ENCODE measurements at regions not wholly inside any gene's neighbourhood (a gene's known extent, or its start where the extent isn't known, plus 50 kb on each side); places are given as distances from the start of the nearest gene placed in this dataset.

GRCh38 chr4:3673716-3674478, 92.3 kb upstream of the ADRA2C start:
- no peak overlapping the region for H3K4me3 Mint-ChIP-seq
- no peak overlapping the region for H3K27ac Mint-ChIP-seq
- H3K9me3 Mint-ChIP-seq: peaks cover 12 to 13% of the 10 kb centered on the region in 2 donors
- no peaks in the 10 kb centered on the region for H3K4me1 Mint-ChIP-seq
- no peaks in the 10 kb centered on the region for H3K36me3 Mint-ChIP-seq
- peaks cover 35 to 38% of the 10 kb centered on the region in 2 donors for H3K27me3 Mint-ChIP-seq
- ATAC-seq (replicated peaks): no peak
- DNase-seq: no peak

GRCh38 chr4:3673176-3673575, 93.0 kb upstream of the ADRA2C start:
- no peaks in the 10 kb centered on the region for H3K36me3 Mint-ChIP-seq
- H3K27me3 Mint-ChIP-seq: peaks cover 33 to 35% of the 10 kb centered on the region in 2 donors
- H3K27ac Mint-ChIP-seq: no peak overlapping the region
- H3K4me1 Mint-ChIP-seq: no peaks in the 10 kb centered on the region
- peaks cover 12 to 13% of the 10 kb centered on the region in 2 donors for H3K9me3 Mint-ChIP-seq
- DNase-seq: no peak
- ATAC-seq (replicated peaks): no peak
- H3K4me3 Mint-ChIP-seq: no peak overlapping the region

DNA sequence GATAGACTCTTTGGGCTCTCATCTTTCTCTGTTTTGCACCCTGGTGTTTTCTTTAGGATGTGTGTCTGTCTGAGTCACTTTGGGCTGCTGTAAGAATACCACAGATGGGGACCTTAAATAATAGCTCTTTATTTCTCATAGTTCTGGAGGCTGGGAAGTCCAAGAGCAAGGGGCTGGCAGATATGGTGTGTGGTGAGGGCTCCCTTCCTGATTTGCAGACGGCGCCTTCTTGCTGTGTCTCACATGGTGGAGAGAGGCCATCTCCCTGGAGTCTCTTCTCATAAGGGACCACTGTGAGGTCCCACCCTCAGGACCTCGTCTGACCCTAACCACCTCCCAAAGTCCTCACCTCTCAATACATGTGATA, 93.7 kb upstream of the ADRA2C start:
- Mint-ChIP-seq H3K4me1 (no peaks in the 10 kb centered on the region), H3K4me3 (no peak overlapping the region), H3K36me3 (peaks cover under 1 to 2% of the 10 kb centered on the region in 2 donors), H3K9me3 (peaks cover 17 to 18% of the 10 kb centered on the region in 2 donors), H3K27me3 (peaks cover 27 to 33% of the 10 kb centered on the region in 2 donors), H3K27ac (no peak overlapping the region)
- no peak for DNase-seq
- ATAC-seq (replicated peaks): no peak

- DNase-seq: no peak
These were observed 94.4 kb upstream of the ADRA2C start for GRCh38 chr4:3671571-3672464.

DNA sequence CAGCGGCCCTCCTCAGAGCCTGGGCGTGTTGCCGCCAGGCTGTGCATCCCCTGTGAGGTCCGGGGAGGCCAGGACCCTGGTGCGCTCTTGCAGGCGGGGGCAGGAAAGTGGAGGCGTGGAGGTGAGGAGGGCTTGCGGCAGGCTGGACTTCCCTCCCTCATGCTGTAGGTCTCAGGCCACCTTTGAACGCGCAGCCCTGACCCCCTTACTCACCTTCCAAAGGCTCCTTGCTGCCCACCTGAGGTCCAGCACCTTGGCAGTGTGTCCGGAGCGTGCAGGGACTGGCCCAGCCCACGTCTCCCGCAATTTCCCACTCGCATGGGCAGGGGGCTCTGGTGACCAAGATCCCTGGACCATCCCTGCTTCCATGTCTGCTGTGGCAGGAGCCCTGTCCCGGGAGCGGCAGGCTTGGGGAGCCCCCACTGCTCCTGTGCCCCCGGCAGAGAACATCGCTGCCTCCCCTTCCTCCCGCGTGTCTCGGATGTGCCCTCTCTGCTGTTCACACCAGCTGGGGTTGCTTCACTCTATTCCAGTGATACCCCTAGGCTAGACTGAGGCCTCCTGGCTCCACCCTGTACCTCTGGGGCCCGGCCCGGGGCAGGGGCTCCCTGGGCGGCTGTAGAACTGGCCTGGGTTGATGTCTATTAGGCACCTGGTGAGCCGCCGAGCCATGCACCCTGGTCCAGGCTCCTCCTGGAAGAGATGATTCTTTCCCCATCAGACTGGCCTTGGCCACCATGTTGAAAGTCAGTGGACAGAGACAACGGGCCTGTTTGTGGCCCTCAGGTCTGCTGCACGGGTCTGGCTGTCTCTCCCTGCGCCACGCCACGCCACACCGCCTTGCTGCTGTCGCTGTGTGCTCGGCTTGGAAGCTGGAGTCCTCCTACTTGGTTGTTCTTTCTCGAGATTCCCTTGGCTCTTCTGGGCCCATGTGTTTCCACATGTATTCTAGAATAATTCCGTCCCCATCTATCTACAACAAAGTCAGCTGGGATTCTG, 95.4 kb upstream of the ADRA2C start:
- peaks cover 3 to 4% of the 10 kb centered on the region in 2 donors for H3K4me1 Mint-ChIP-seq
- H3K27ac Mint-ChIP-seq: no peak overlapping the region
- DNase-seq: no peak
- peaks cover 19 to 20% of the 10 kb centered on the region in 2 donors for H3K27me3 Mint-ChIP-seq
- no peak overlapping the region for H3K4me3 Mint-ChIP-seq
- peaks cover 23 to 25% of the 10 kb centered on the region in 2 donors for H3K9me3 Mint-ChIP-seq
- H3K36me3 Mint-ChIP-seq: peaks cover 3 to 6% of the 10 kb centered on the region in 2 donors
- ATAC-seq (replicated peaks): no peak

More at GRCh38 chr4:3671571-3672464, 94.4 kb upstream of the ADRA2C start:
- Mint-ChIP-seq H3K9me3 (peaks cover 20 to 22% of the 10 kb centered on the region in 2 donors), H3K27me3 (peaks cover 27% of the 10 kb centered on the region in 2 donors), H3K27ac (no peak overlapping the region), H3K36me3 (peaks cover 3 to 6% of the 10 kb centered on the region in 2 donors), H3K4me1 (no peaks in the 10 kb centered on the region), H3K4me3 (no peak overlapping the region)
- no peak for ATAC-seq (replicated peaks)

DNA sequence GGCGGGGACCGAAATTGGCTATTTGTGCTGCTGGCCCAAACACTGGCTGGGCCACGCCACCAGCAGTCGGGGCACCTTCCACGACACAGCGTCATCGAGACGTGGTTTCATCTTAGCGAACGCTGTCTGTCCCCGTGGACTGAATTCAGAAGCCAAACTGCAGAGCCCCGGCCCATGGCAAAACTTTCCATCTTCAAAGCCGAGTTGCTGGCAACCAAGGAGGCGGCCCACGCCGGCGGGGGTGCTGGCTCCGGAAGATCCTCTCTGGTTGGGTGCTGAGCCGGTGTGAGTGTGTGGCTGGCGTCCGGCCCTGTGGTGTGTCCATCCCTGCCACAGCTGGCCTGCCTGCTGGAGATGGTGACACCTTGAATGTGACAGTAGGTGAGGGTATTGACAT, 96.6 kb upstream of the ADRA2C start:
- Mint-ChIP-seq H3K27me3 (peaks cover 10 to 18% of the 10 kb centered on the region in 2 donors), H3K36me3 (peaks cover 3 to 9% of the 10 kb centered on the region in 2 donors), H3K4me1 (peaks cover 10 to 12% of the 10 kb centered on the region in 2 donors), H3K27ac (no peak overlapping the region), H3K9me3 (peaks cover 26 to 28% of the 10 kb centered on the region in 2 donors), H3K4me3 (no peak overlapping the region)
- ATAC-seq (replicated peaks) (no peak), DNase-seq (no peak)

- peaks cover 26 to 28% of the 10 kb centered on the region in 2 donors for H3K9me3 Mint-ChIP-seq
- ATAC-seq (replicated peaks): no peak
- H3K27me3 Mint-ChIP-seq: peaks cover 10 to 18% of the 10 kb centered on the region in 2 donors
- no peak for DNase-seq
- peaks cover 3 to 9% of the 10 kb centered on the region in 2 donors for H3K36me3 Mint-ChIP-seq
- no peak overlapping the region for H3K27ac Mint-ChIP-seq
- H3K4me1 Mint-ChIP-seq: peaks cover 10 to 12% of the 10 kb centered on the region in 2 donors
- H3K4me3 Mint-ChIP-seq: no peak overlapping the region
These were observed 97.2 kb upstream of the ADRA2C start for GRCh38 chr4:3668825-3669552.

DNA sequence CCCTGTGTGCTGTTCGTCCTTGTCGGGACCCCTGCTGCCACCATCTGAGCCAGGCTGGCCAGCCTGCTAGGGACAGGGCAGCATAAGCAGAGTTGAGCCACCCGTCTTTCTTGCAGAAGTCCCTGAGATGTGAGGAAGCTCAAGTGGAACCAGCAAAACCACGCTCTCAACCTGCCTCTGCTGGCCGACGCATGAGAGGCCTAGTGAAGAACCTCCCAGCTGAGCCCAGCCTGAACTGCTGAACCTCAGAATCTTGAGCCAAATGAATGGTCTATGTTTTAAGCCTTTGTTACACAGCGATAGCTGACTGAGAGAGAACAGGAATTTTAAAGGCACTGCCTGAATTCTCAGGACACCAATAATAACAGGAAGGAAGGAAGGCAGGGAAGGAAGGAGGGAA, 98.9 kb upstream of the ADRA2C start:
- Mint-ChIP-seq H3K9me3 (peaks cover 16 to 17% of the 10 kb centered on the region in 2 donors), H3K4me3 (no peak overlapping the region), H3K4me1 (peaks cover 10 to 12% of the 10 kb centered on the region in 2 donors), H3K27ac (no peak overlapping the region), H3K36me3 (peaks cover 3 to 9% of the 10 kb centered on the region in 2 donors), H3K27me3 (peaks cover 6 to 11% of the 10 kb centered on the region in 2 donors)
- ATAC-seq (replicated peaks) (no peak), DNase-seq (no peak)

GRCh38 chr4:3666263-3666662, 99.9 kb upstream of the ADRA2C start:
- DNase-seq (no peak), ATAC-seq (replicated peaks) (peak; percentile 61 to 66)
- peaks cover 8% of the 10 kb centered on the region in 2 donors for H3K27me3 Mint-ChIP-seq
- H3K27ac Mint-ChIP-seq: no peak overlapping the region
- H3K4me1 Mint-ChIP-seq: peaks cover 10 to 12% of the 10 kb centered on the region in 2 donors
- peaks cover 13 to 16% of the 10 kb centered on the region in 2 donors for H3K9me3 Mint-ChIP-seq
- H3K4me3 Mint-ChIP-seq: no peak overlapping the region
- peaks cover 3 to 9% of the 10 kb centered on the region in 2 donors for H3K36me3 Mint-ChIP-seq

DNA sequence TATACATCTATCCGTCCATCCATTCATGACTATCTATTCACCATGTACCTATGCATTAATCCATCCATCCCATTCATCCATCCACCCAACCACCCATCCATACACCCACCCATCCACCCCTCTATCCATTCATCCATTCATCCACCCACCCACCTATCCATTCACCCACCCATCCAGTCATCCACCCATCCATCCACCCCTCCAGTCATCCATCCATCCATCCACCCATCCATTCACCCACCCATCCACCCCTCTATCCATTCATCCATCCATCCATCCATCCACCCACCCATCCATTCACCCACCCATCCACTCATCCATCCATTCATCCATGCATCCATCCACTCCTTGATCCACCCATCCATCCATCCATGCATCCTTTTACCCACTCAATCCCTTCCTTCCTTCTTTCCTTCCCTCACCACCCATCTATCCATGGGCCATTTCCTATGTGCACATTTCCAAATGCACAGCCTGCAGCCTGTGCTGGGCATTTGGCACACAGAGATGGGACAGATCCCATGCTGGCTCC, 100.8 kb upstream of the ADRA2C start:
- ATAC-seq (replicated peaks) (no peak), DNase-seq (no peak)
- peaks cover 13 to 16% of the 10 kb centered on the region in 2 donors for H3K9me3 Mint-ChIP-seq
- H3K27ac Mint-ChIP-seq: no peak overlapping the region
- H3K4me3 Mint-ChIP-seq: no peak overlapping the region
- H3K4me1 Mint-ChIP-seq: peaks cover 12% of the 10 kb centered on the region in 2 donors
- H3K36me3 Mint-ChIP-seq: peaks cover 3 to 9% of the 10 kb centered on the region in 2 donors
- peaks cover 14 to 15% of the 10 kb centered on the region in 2 donors for H3K27me3 Mint-ChIP-seq

GRCh38 chr4:3663791-3664190, 102.4 kb upstream of the ADRA2C start:
- no peak overlapping the region for H3K4me3 Mint-ChIP-seq
- H3K4me1 Mint-ChIP-seq: peaks cover 12% of the 10 kb centered on the region in 2 donors
- DNase-seq (no peak), ATAC-seq (replicated peaks) (no peak)
- no peak overlapping the region for H3K27ac Mint-ChIP-seq
- H3K27me3 Mint-ChIP-seq: peaks cover 25% of the 10 kb centered on the region in 2 donors
- peaks cover 13 to 16% of the 10 kb centered on the region in 2 donors for H3K9me3 Mint-ChIP-seq
- peaks cover 3 to 9% of the 10 kb centered on the region in 2 donors for H3K36me3 Mint-ChIP-seq

GRCh38 chr4:3662516-3662915, 103.7 kb upstream of the ADRA2C start:
- ATAC-seq (replicated peaks) (no peak), DNase-seq (no peak)
- Mint-ChIP-seq H3K27ac (no peak overlapping the region), H3K4me1 (peaks cover 12% of the 10 kb centered on the region in 2 donors), H3K4me3 (no peak overlapping the region), H3K27me3 (peaks cover 31 to 34% of the 10 kb centered on the region in 2 donors), H3K36me3 (peaks cover 3 to 8% of the 10 kb centered on the region in 2 donors), H3K9me3 (peaks cover 10 to 11% of the 10 kb centered on the region in 2 donors)

GRCh38 chr4:3661989-3662388, 104.2 kb upstream of the ADRA2C start:
- H3K27ac Mint-ChIP-seq: no peak overlapping the region
- peaks cover 0 to 3% of the 10 kb centered on the region in 2 donors for H3K36me3 Mint-ChIP-seq
- H3K9me3 Mint-ChIP-seq: peaks cover 6% of the 10 kb centered on the region in 2 donors
- peaks cover 12% of the 10 kb centered on the region in 2 donors for H3K4me1 Mint-ChIP-seq
- H3K27me3 Mint-ChIP-seq: peaks cover 31 to 34% of the 10 kb centered on the region in 2 donors
- ATAC-seq (replicated peaks) (no peak), DNase-seq (no peak)
- no peak overlapping the region for H3K4me3 Mint-ChIP-seq

Measured in stimulated activated naive B cell treated with anti-CD40 and anti-IgM and Interleukin-4, amounts not matched to agents 10 μg/mL and 1 μg/mL and 100 μg/mL, for 72 hours (primary cell).